ENCODE measurements at regions not wholly inside any gene's neighbourhood (a gene's known extent, or its start where the extent isn't known, plus 50 kb on each side); places are given as distances from the start of the nearest gene placed in this dataset.

- no peak overlapping the region for H3K27ac ChIP-seq (ENCODE audit: low read depth)
- H3K27me3 Mint-ChIP-seq (ENCODE audit: insufficient read depth, low read depth, poor library complexity): no peaks in the 10 kb centered on the region
- H3K9me2 ChIP-seq (ENCODE audit: insufficient read depth): no peaks in the 10 kb centered on the region
- H3K9me3 Mint-ChIP-seq: no peaks in the 10 kb centered on the region
- H3K4me3 Mint-ChIP-seq: no peak overlapping the region
- no peaks in the 10 kb centered on the region for H4K20me1 ChIP-seq (replicated peaks; ENCODE audit: insufficient read depth)
- H3K4me2 ChIP-seq: no peak overlapping the region
- no peak for TF ChIP-seq STAT1 (IDR thresholded peaks at IDR 0.05; ENCODE audit: unreplicated experiment)
- TF ChIP-seq ZNF114 (CRISPR knock-in tag; IDR thresholded peaks at IDR 0.05): no peak
- no peak for TF ChIP-seq REST (IDR thresholded peaks at IDR 0.05; ENCODE audit: unreplicated experiment)
- TF ChIP-seq POLR2AphosphoS5 (IDR thresholded peaks at IDR 0.05; ENCODE audit: low read depth): no peak
- no peak for TF ChIP-seq EZH2phosphoT487 (IDR thresholded peaks at IDR 0.05; ENCODE audit: unreplicated experiment)
- no peak for TF ChIP-seq NANOG (IDR thresholded peaks at IDR 0.05; ENCODE audit: borderline replicate concordance)
- DNase-seq (ENCODE audit: low spot score): no peak
- H3K4me3 ChIP-seq: no peak overlapping the region
- no peak overlapping the region for H3K27ac Mint-ChIP-seq
- peaks cover 6% of the 10 kb centered on the region; the same call in 1 of the 3 replicates for H3K4me1 Mint-ChIP-seq
- H3K36me3 Mint-ChIP-seq (ENCODE audit: low read depth): no peaks in the 10 kb centered on the region
- no peak for ATAC-seq
- H3F3A ChIP-seq (replicated peaks; ENCODE audit: low read depth): no peaks in the 10 kb centered on the region
- H2AFZ ChIP-seq: 0 out of 2 replicates have a peak overlapping the region, but pooled peaks have one; percentile 18
- H3K4me1 ChIP-seq (ENCODE audit: insufficient read depth): 0 out of 2 replicates have a peak, but pooled peaks cover 3% of the 10 kb centered on the region
- H3K27me3 ChIP-seq (ENCODE audit: insufficient read depth): no peaks in the 10 kb centered on the region
- H3K36me3 ChIP-seq (ENCODE audit: insufficient read depth): no peaks in the 10 kb centered on the region
- no peaks in the 10 kb centered on the region for H3K79me2 ChIP-seq (replicated peaks; ENCODE audit: insufficient read depth)
These were observed 261.8 kb upstream of the ARX start for GRCh38 chrX:25277574-25277973.

- H2AFZ ChIP-seq: no peak overlapping the region
- peaks cover 6% of the 10 kb centered on the region; the same call in 1 of the 3 replicates for H3K4me1 Mint-ChIP-seq
- H3K27me3 Mint-ChIP-seq (ENCODE audit: insufficient read depth, low read depth, poor library complexity): no peaks in the 10 kb centered on the region
- H3F3A ChIP-seq (replicated peaks; ENCODE audit: low read depth): no peaks in the 10 kb centered on the region
- no peaks in the 10 kb centered on the region for H3K79me2 ChIP-seq (replicated peaks; ENCODE audit: insufficient read depth)
- H3K27ac Mint-ChIP-seq: no peak overlapping the region
- no peaks in the 10 kb centered on the region for H3K9me3 Mint-ChIP-seq
- 0 out of 2 replicates have a peak, but pooled peaks cover 3% of the 10 kb centered on the region for H3K4me1 ChIP-seq (ENCODE audit: insufficient read depth)
- no peak for ATAC-seq
- H3K9me2 ChIP-seq (ENCODE audit: insufficient read depth): no peaks in the 10 kb centered on the region
- H3K4me3 Mint-ChIP-seq: no peak overlapping the region
- H3K36me3 Mint-ChIP-seq (ENCODE audit: low read depth): no peaks in the 10 kb centered on the region
- H4K20me1 ChIP-seq (replicated peaks; ENCODE audit: insufficient read depth): no peaks in the 10 kb centered on the region
- DNase-seq (ENCODE audit: low spot score): no peak
- TF ChIP-seq NANOG (IDR thresholded peaks at IDR 0.05; ENCODE audit: borderline replicate concordance): no peak
- TF ChIP-seq JUNB (IDR thresholded peaks at IDR 0.05; ENCODE audit: unreplicated experiment): no peak
- TF ChIP-seq, protein P1, sequence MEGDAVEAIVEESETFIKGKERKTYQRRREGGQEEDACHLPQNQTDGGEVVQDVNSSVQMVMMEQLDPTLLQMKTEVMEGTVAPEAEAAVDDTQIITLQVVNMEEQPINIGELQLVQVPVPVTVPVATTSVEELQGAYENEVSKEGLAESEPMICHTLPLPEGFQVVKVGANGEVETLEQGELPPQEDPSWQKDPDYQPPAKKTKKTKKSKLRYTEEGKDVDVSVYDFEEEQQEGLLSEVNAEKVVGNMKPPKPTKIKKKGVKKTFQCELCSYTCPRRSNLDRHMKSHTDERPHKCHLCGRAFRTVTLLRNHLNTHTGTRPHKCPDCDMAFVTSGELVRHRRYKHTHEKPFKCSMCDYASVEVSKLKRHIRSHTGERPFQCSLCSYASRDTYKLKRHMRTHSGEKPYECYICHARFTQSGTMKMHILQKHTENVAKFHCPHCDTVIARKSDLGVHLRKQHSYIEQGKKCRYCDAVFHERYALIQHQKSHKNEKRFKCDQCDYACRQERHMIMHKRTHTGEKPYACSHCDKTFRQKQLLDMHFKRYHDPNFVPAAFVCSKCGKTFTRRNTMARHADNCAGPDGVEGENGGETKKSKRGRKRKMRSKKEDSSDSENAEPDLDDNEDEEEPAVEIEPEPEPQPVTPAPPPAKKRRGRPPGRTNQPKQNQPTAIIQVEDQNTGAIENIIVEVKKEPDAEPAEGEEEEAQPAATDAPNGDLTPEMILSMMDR (conservative IDR thresholded peaks at IDR 0.05; ENCODE audit: low read depth in 2 of 2): peak; percentile 34 to 50
- TF ChIP-seq ZNF114 (CRISPR knock-in tag; IDR thresholded peaks at IDR 0.05): no peak
- no peak for TF ChIP-seq STAT1 (IDR thresholded peaks at IDR 0.05; ENCODE audit: unreplicated experiment)
- TF ChIP-seq ZNF331 (CRISPR knock-in tag; IDR thresholded peaks at IDR 0.05; ENCODE audit: low read depth): no peak
- no peak for TF ChIP-seq EZH2 (IDR thresholded peaks at IDR 0.05; ENCODE audit: low read depth, unreplicated experiment)
- TF ChIP-seq CREB1 (CRISPR knock-in tag; IDR thresholded peaks at IDR 0.05; ENCODE audit: low read depth): no peak
- no peak overlapping the region for H3K4me3 ChIP-seq
- no peaks in the 10 kb centered on the region for H3K27me3 ChIP-seq (ENCODE audit: insufficient read depth)
- no peak overlapping the region for H3K4me2 ChIP-seq
- H3K27ac ChIP-seq (ENCODE audit: low read depth): no peak overlapping the region
- H3K36me3 ChIP-seq (ENCODE audit: insufficient read depth): no peaks in the 10 kb centered on the region
These were observed 259.4 kb upstream of the ARX start for GRCh38 chrX:25275159-25275558.
